Peyer's patch (tissue), 4 donors: ENCODE measurements at regions not wholly inside any gene's neighbourhood (a gene's known extent, or its start where the extent isn't known, plus 50 kb on each side); places are given as distances from the start of the nearest gene placed in this dataset.

Experiments used
- CTCF ChIP-seq, 6 experiments: fragments of 450-650 bp in 4 of 6; fragments of 200-600 bp in 2 of 6; sonication (generic) in 1 of 6; IDR thresholded peaks; one replicate each; pipeline ENCODE4 v1.5.1; 2017 to 2019; ENCODE audit warnings: antibody characterized with exemption in 6 of 6, mild to moderate bottlenecking in 3 of 6, moderate library complexity in 1 of 6
- POLR2A ChIP-seq, 2 donors: fragments of 450-650 bp; IDR thresholded peaks; one replicate each; pipeline ENCODE4 v1.5.1; 2017; ENCODE audit warnings: antibody characterized with exemption in 2 of 2, mild to moderate bottlenecking in 2 of 2, moderate library complexity in 2 of 2

- TF ChIP-seq CTCF (IDR thresholded peaks at IDR 0.05) = no peak
- TF ChIP-seq POLR2A (IDR thresholded peaks at IDR 0.05) = no peak
These were observed 180.5 kb upstream of the CTBP2 start for GRCh38 chr10:125340903-125341302.
